SKM-1 treated with dmso at 0.1 percent for 144 hours (cell line): ENCODE measurements at regions not wholly inside any gene's neighbourhood (a gene's known extent, or its start where the extent isn't known, plus 50 kb on each side); places are given as distances from the start of the nearest gene placed in this dataset.

Experiments
- DNase-seq: peaks from one replicate; lab custom pipeline; 2025; ENCODE audit not compliant: unreplicated experiment; lab: John Stamatoyannopoulos, UW

GRCh38 chr11:122285070-122285988, 169.3 kb upstream of the BLID start:
- no peak for DNase-seq

GRCh38 chr11:122280870-122281269, 164.9 kb upstream of the BLID start:
- DNase-seq = no peak

DNA sequence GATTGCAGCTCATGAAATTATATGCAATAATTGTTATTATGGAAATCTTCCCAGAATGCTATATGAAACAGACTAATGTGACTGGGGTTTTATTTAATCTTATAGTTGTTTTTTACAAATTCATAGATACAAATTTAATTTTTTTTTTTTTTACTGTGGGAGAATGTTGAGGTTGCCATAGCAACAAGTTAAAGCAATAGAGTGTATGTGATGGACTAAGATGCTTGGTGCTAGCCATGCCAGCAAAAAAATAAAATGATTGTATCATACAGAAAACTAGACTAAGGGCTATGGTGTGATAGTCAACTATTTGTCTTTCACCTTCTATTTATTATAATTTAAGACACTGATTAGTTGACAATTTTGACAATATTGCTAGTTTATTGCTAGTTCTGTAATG, 163.2 kb upstream of the BLID start:
- no peak for DNase-seq

- DNase-seq = no peak
These were observed 161.5 kb upstream of the BLID start for GRCh38 chr11:122277493-122277892.

DNA sequence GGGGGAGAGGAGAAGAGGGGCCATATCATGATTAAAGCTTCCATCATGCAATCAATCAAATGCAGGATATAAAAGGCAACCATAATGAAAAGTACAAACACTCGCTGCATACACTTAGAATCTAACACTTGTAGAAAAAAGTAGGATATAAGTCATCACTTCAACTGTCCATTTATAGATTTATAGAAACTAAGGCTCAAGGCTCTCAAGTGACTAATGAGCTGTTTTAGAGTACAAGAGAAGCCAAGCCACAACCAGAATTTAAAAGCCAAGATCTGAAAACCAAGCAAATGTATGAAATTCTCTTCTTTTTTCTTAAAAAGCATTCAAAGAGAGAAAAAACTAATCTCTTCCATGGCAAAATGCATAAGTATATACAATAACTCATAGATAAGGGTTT, 160.2 kb upstream of the BLID start:
- no peak for DNase-seq

DNA sequence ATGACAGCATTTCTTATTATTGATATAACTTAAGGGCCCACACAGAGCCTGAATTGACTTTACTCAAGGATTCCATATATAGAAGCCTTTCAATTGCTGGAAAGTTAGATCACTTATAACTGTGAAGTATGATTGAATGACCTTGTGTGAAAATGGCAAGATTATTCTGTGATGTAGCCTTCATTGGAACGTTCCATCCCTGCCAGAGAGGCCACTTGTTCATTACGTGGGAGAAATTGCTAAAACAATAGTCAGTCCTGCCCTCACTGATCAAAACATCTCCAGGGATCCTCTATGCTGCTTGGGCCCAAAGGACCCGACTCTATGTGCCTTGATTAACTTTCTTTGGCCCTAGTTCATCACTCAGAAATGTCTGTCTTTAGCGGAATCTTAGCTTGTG, 159.5 kb upstream of the BLID start:
- DNase-seq = no peak

- no peak for DNase-seq
These were observed 157.6 kb upstream of the BLID start for GRCh38 chr11:122273476-122274191.

- DNase-seq = no peak
These were observed 155.7 kb upstream of the BLID start for GRCh38 chr11:122271745-122272144.

GRCh38 chr11:122271137-122271536, 155.1 kb upstream of the BLID start:
- DNase-seq = no peak

DNA sequence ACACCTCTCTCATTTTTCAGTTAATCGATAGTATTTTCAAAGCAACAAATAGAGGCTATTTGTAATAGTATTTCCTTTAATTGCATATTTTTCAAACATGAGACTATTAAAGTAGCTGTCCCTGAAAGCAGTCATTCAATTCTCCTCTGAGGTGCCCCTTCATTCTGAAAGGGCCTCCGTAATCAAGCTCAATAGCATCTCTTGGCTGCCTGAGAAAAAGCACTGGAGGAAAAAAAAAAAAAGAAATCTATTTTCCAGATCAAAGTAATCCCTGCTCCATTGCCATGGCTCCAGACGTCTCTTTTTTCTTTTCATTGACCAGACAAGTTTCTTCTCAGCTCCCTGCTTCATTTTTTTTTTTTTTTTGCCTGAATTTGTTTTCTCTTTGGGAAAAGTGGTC, 154.5 kb upstream of the BLID start:
- DNase-seq = no peak

GRCh38 chr11:122269824-122270223, 153.8 kb upstream of the BLID start:
- DNase-seq = no peak

DNA sequence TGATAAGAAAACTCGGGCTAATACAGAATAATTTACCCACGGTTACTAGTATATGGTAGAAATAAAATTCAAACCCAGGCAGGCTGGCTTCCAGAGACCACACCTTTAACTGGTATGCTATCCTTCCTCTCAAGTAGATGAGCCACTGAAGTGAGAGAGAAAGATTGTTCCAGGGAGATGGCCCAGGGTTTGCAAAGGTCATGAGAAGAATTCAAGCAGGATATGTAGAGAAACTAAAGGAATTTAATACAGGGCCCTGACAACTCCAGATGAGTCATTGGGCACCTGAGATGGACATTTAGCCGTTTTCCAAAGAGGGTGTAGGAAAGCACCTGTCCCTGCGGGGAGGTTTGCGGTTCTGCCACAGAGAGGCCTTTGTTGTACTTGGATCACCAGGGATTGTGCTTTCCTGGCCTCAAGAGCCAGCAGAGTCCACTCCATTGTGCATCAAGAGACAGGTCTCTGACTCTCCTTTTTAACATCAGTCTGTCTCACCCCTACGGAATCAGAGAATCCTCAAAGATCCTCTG, 152.7 kb upstream of the BLID start:
- DNase-seq = no peak

DNA sequence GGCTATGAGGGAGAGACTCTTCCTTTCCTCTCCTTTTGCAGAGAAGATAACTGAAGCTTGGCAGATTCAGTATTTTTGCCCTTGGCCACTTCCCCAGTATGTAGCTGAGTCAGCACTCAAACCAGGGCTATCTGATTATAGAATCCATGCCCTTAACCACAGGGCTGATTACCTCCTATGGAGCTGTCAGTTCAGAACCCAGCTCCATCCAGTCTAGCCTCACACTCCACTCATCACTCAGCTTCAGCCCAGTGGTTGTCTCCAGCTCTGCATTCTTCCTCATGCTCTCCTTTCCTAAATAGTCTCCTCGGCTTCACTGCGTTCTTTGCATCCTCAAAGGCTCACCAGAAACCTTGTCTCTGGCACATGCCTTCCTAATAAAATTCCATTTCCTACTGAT, 151.6 kb upstream of the BLID start:
- DNase-seq = no peak

DNA sequence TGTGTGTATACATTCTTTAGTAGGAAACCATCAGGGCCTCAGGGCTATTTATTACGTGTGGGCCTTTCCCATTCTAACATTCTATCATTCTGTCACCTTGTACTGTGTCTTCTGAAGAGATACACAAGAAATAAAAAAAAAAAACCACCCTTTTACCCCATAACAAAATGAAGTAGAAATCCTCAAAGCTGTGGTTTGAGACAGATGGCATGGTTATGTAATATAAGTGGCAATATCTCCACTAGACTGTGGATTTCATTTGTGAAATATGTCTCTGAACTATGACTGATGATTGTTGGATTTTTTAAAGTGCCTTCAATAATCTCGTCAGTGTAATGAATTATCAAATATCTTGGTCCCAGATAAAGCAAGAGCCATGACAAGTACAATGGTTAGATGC, 150.0 kb upstream of the BLID start:
- no peak for DNase-seq

DNA sequence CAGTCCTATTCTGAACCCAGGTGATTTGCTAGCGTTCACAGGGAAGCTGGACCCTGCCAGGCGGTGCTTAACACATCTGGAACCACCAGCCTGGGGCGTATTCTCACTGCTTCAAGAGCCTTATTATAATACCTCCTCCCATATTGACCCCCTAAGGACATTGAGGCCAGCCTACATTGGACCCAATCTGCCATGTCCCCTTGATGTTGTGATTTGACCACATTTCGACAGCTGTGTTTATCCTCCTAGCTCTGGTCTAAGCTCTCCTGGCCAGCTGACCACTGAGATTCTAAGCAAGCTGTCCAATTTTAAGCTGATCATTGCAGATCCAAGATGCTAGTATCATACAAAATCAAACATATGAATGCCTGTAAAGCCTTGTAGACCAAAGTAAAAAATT, 148.1 kb upstream of the BLID start:
- no peak for DNase-seq

- no peak for DNase-seq
These were observed 145.5 kb upstream of the BLID start for GRCh38 chr11:122261546-122261945.

GRCh38 chr11:122259195-122259821, 143.3 kb upstream of the BLID start:
- DNase-seq = no peak

DNA sequence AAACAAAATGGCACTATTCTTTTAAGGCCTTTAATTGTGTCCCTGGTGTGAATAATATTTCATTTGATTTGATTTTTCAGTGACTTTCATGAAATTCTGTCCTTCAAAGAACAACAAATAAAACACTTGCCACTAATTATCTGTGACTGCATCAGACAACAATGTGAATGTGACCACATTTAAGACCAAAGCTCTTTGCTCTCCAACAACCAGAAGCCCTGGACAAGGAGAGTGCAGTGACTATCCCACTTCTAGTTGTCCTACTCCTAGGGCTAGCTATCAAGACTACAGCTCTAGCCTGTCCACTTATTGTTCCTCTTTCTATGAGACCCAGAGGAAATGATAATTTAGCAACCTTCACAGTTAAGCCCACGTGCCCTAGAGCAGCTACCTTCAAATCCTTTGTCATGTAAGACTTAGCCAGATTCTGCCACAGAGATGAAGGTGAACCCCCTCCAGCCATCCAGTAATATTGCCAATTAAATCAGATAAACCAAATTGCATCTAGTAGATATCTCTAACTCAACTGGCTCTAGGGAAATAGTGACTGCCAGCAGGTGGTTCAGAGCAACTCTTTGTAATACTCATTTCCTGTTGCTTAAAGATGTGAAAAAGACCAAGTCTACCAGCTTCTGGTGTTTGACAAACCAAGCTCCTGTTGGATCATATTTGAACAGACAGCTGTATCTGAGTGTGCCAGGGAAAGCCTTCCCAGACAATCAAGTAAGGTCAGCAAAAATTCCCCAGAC, 142.6 kb upstream of the BLID start:
- DNase-seq = peak; percentile 67

DNA sequence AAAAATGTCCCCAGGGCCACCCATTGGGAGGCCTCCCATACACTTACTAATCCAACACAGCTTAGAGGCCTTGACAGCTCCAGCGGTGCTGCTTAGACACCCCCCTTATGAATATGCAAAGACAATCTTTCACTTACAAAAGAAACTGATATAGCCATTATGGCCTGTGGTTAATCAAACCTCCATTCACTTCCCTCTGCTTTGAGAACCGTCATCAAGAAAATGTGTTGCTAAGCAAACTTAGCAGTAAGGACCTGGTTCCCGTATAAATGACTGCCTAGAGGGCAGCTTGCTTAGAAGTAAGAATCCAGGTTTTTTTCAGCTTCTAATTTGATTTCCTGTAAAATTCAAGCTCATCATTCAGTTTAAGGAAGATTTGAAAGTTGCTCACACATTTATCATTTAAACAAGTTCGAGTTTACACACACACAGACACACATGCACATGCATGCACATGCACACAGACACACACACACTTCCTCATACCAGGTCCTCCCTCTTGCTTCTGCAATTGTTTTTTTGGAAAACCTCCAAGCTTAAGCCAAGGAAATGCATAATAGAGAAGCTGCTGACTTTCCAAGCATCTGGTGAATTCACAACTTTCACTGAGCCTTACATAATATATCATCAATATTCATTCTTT, 137.7 kb upstream of the BLID start:
- DNase-seq = peak; percentile 73

DNA sequence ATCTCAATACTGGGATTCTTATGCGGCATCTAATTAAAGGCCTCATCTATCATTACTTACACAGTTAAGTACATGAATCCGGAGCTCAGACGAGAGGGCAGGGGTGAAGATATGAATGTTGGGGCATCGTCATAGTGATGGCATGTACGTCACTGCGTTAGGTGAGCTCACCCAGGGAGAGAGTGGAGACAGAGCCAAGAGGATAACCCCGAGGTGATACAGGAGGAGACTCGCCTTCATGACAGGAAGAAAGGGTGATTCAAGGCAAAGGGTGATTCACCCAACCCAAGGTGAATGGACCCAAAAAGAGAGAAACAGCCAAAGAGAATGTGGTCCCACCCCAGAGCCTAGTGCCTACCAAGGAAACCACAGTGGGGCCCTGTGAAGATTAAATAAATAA, 132.9 kb upstream of the BLID start:
- no peak for DNase-seq
